ENCODE measurements at regions not wholly inside any gene's neighbourhood (a gene's known extent, or its start where the extent isn't known, plus 50 kb on each side); places are given as distances from the start of the nearest gene placed in this dataset.

- no peak for TF ChIP-seq CTCF (IDR thresholded peaks at IDR 0.05; ENCODE audit: insufficient read depth, low read depth, low read length)
- TF ChIP-seq EZH2 (IDR thresholded peaks at IDR 0.05; ENCODE audit: insufficient read depth, low read length), result no peak
These were observed 299.2 kb upstream of the SKOR2 start for GRCh38 chr18:47550611-47551010.

Measured in astrocyte (in vitro differentiated cells and primary cell).